ENCODE measurements at regions not wholly inside any gene's neighbourhood (a gene's known extent, or its start where the extent isn't known, plus 50 kb on each side); places are given as distances from the start of the nearest gene placed in this dataset.

DNA sequence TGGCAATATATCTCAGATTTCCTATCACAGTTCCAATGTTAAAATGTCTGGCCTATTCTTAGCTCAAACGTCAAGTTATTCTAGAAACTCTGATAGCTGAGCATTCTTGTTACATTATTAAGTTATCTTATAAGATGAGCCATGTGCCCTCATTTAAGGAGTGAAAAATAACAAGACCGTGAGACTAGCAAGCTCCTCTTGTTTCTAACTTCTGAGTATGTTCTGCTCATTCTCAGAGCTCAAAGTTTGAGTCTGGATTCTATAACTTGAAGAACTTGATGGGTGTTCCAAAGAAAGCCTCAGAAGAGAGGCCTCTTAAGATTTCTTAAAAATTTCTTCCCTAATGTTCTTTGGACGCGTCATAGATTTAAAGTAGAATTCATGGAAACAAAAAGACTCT, 215.2 kb downstream of the HTR7 start:
- TF ChIP-seq CTCF (IDR thresholded peaks at IDR 0.05; ENCODE audit: insufficient read depth, low read length, poor library complexity, severe bottlenecking) = no peak
- no peak for TF ChIP-seq EZH2phosphoT487 (conservative IDR thresholded peaks at IDR 0.05; ENCODE audit: low read length)

Data from SU-DHL-6 (cell line).